Kidney epithelial cell (primary cell): ENCODE measurements at regions not wholly inside any gene's neighbourhood (a gene's known extent, or its start where the extent isn't known, plus 50 kb on each side); places are given as distances from the start of the nearest gene placed in this dataset.
A peak's percentile ranks its signal among the peaks of the same experiment; 100 is the strongest.

Source experiments
- DNase-seq: peaks from one replicate; pipeline ENCODE4 v3.0.0-alpha.2; 2010; ENCODE audit warnings: low read depth
- H3K27me3 ChIP-seq: 2 replicates; pipeline ENCODE4 v1.6.0; 2011; ENCODE audit warnings: low read length; ENCODE audit not compliant: control insufficient read depth, insufficient read depth
- H3K36me3 ChIP-seq: 2 replicates; pipeline ENCODE4 v1.5.1; 2011; ENCODE audit warnings: low read length; ENCODE audit not compliant: control insufficient read depth, insufficient read depth
- H3K4me3 ChIP-seq: 2 replicates; pipeline ENCODE4 v1.5.1; 2011; ENCODE audit warnings: low read depth, mild to moderate bottlenecking, control low read depth, low read length
- TF ChIP-seq, protein P1 (sequence below): IDR thresholded peaks from 2 replicates; pipeline ENCODE4 v1.5.1; 2011; ENCODE audit warnings: mild to moderate bottlenecking, moderate library complexity, low read length, control low read depth, inconsistent platforms; ENCODE audit not compliant: insufficient read depth, poor library complexity, severe bottlenecking

GRCh38 chr9:7542693-7543092, 256.9 kb downstream of the DMAC1 start:
- no peak for DNase-seq
- Histone ChIP-seq H3K36me3 (no peaks in the 10 kb centered on the region), H3K4me3 (no peak overlapping the region), H3K27me3 (no peaks in the 10 kb centered on the region)
- TF ChIP-seq, protein P1, sequence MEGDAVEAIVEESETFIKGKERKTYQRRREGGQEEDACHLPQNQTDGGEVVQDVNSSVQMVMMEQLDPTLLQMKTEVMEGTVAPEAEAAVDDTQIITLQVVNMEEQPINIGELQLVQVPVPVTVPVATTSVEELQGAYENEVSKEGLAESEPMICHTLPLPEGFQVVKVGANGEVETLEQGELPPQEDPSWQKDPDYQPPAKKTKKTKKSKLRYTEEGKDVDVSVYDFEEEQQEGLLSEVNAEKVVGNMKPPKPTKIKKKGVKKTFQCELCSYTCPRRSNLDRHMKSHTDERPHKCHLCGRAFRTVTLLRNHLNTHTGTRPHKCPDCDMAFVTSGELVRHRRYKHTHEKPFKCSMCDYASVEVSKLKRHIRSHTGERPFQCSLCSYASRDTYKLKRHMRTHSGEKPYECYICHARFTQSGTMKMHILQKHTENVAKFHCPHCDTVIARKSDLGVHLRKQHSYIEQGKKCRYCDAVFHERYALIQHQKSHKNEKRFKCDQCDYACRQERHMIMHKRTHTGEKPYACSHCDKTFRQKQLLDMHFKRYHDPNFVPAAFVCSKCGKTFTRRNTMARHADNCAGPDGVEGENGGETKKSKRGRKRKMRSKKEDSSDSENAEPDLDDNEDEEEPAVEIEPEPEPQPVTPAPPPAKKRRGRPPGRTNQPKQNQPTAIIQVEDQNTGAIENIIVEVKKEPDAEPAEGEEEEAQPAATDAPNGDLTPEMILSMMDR = no peak

DNA sequence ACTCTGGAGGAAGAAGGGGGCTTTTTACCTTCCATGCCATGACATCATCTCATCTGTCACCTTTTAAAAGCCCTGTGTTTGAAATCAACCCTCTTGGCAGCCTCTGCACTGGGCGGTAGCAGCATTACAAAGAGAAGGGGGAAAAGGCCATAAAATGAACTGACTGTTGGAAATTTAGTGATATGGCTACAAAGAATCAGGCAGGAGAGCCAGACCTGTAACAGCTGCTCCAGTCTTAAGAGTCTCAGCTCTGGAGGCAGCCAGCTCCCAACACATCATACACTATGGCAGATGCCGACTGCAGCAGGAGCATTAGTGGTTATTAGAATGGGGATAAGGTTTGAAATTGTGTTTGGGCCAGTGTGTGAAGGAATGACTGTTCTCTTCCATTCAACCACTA, 257.5 kb downstream of the DMAC1 start:
- DNase-seq = no peak
- TF ChIP-seq, protein P1 = no peak
- H3K27me3 ChIP-seq = no peaks in the 10 kb centered on the region
- no peak overlapping the region for H3K4me3 ChIP-seq
- no peaks in the 10 kb centered on the region for H3K36me3 ChIP-seq

- no peak overlapping the region for H3K4me3 ChIP-seq
- TF ChIP-seq, protein P1 = peak; percentile 74
- peak; percentile 1 for DNase-seq
- H3K36me3 ChIP-seq = no peaks in the 10 kb centered on the region
- H3K27me3 ChIP-seq = no peaks in the 10 kb centered on the region
Measured at GRCh38 chr9:7536310-7536939, 263.2 kb downstream of the DMAC1 start.

GRCh38 chr9:7534211-7534935, 265.2 kb downstream of the DMAC1 start:
- no peak overlapping the region for H3K4me3 ChIP-seq
- no peaks in the 10 kb centered on the region for H3K27me3 ChIP-seq
- TF ChIP-seq, protein P1 = no peak
- no peaks in the 10 kb centered on the region for H3K36me3 ChIP-seq
- DNase-seq = no peak

DNA sequence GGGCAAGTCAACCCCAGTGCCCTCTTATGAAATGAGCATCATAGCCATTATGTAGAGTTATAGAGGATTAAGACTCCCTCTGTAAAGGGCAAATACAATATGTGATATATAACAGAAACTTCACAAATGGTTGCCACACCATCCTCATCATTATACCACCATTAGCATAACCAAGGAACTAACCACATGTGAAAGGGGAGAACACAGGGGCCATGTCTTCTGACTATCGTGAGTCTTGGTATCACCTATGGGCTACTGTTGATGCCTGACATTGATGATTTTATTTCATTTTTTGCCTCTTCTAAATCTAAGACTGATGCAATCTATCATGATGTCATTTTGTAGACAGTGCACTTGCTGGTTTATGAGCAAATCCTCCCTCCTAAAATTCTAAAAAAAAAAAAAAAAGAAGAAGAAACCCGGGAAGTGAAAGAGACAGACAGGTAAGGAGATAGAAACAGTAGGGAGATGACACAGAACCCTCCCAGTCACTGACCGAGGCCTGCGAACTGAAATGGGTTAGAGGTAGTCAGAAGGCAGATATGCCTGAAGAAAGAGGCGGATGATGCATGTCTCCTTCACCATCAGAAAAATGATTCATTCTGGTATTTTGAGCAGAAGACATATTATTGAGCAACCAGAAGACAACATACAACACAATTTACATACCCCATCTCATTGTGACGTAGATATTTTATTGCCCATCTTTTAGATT, 266.0 kb downstream of the DMAC1 start:
- H3K27me3 ChIP-seq = no peaks in the 10 kb centered on the region
- DNase-seq = no peak
- no peaks in the 10 kb centered on the region for H3K36me3 ChIP-seq
- H3K4me3 ChIP-seq = no peak overlapping the region
- TF ChIP-seq, protein P1 = no peak
